Mesenchymal stem cell (in vitro differentiated cells and primary cell): ENCODE measurements at regions not wholly inside any gene's neighbourhood (a gene's known extent, or its start where the extent isn't known, plus 50 kb on each side); places are given as distances from the start of the nearest gene placed in this dataset.

ENCODE experiments used
- DNase-seq: peaks from one replicate; pipeline ENCODE4 v3.0.0-alpha.2; 2013
- H2AFZ ChIP-seq: one replicate; pipeline ENCODE4 v1.6.1; 2013; ENCODE audit warnings: low read depth, mild to moderate bottlenecking, control low read depth, inconsistent platforms, low read length, moderate library complexity
- H2AK5ac ChIP-seq: 2 replicates; pipeline ENCODE4 v1.6.1; 2013; ENCODE audit warnings: low read length, moderate library complexity, mild to moderate bottlenecking, inconsistent platforms; ENCODE audit not compliant: severe bottlenecking
- H2BK120ac ChIP-seq: one replicate; pipeline ENCODE4 v1.6.1; 2013; ENCODE audit warnings: low read depth, mild to moderate bottlenecking, inconsistent platforms, low read length, moderate library complexity
- H2BK12ac ChIP-seq, 2 experiments: one replicate each; pipeline ENCODE4 v1.6.1; 2013; ENCODE audit warnings: inconsistent platforms in 2 of 2, low read length in 2 of 2, mild to moderate bottlenecking in 2 of 2, moderate library complexity in 2 of 2, control low read depth in 1 of 2
- H2BK15ac ChIP-seq: one replicate; pipeline ENCODE4 v1.6.1; 2013; ENCODE audit warnings: mild to moderate bottlenecking, low read depth, inconsistent platforms; ENCODE audit not compliant: poor library complexity, severe bottlenecking
- H2BK5ac ChIP-seq: 2 replicates; pipeline ENCODE4 v1.6.1; 2013; ENCODE audit warnings: low read depth, mild to moderate bottlenecking, low read length, control low read depth, inconsistent platforms; ENCODE audit not compliant: poor library complexity, severe bottlenecking
- H3K14ac ChIP-seq, 2 experiments: one replicate each; pipeline ENCODE4 v1.6.1; 2013; ENCODE audit warnings: inconsistent platforms in 2 of 2, low read length in 2 of 2, control low read depth in 1 of 2, mild to moderate bottlenecking in 1 of 2, moderate library complexity in 1 of 2
- H3K18ac ChIP-seq, 2 experiments: one replicate each; pipeline ENCODE4 v1.6.1; 2013; ENCODE audit warnings: inconsistent platforms in 2 of 2, low read length in 2 of 2, control low read depth in 1 of 2, low read depth in 1 of 2, mild to moderate bottlenecking in 1 of 2
- H3K23ac ChIP-seq, 2 experiments: one replicate each; pipeline ENCODE4 v1.6.1; 2013; ENCODE audit warnings: inconsistent platforms in 2 of 2, low read length in 2 of 2, mild to moderate bottlenecking in 2 of 2, moderate library complexity in 2 of 2, control low read depth in 1 of 2
- H3K27ac ChIP-seq: 2 replicates; pipeline ENCODE4 v1.5.1; 2013; ENCODE audit warnings: mild to moderate bottlenecking, moderate library complexity, low read length, control low read depth, inconsistent platforms; ENCODE audit not compliant: poor library complexity, severe bottlenecking
- H3K27me3 ChIP-seq, 2 experiments: 2 replicates each; pipeline versions ENCODE4 v1.6.1 to v1.7.0; 2013; ENCODE audit warnings: low read length in 2 of 2, mild to moderate bottlenecking in 2 of 2, moderate library complexity in 2 of 2, control low read depth in 1 of 2, inconsistent platforms in 1 of 2; ENCODE audit not compliant: control insufficient read depth in 1 of 2, insufficient read depth in 1 of 2
- H3K36me3 ChIP-seq, 2 experiments: 2 replicates each; pipeline versions ENCODE4 v1.6.1 to v1.7.0; 2013; ENCODE audit warnings: low read length in 2 of 2, control low read depth in 1 of 2, inconsistent platforms in 1 of 2, low read depth in 1 of 2, mild to moderate bottlenecking in 1 of 2; ENCODE audit not compliant: insufficient read depth in 2 of 2, control insufficient read depth in 1 of 2
- H3K4ac ChIP-seq, 2 experiments: one replicate each; pipeline ENCODE4 v1.6.1; 2013; ENCODE audit warnings: inconsistent platforms in 2 of 2, low read length in 2 of 2, mild to moderate bottlenecking in 2 of 2, moderate library complexity in 2 of 2, control low read depth in 1 of 2, low read depth in 1 of 2
- H3K4me1 ChIP-seq: 2 replicates; pipeline ENCODE4 v1.6.1; 2013; ENCODE audit warnings: low read depth, low read length, control low read depth; ENCODE audit not compliant: control insufficient read depth, insufficient read depth
- H3K4me2 ChIP-seq: 2 replicates; pipeline ENCODE4 v1.6.1; 2013; ENCODE audit warnings: low read length, mild to moderate bottlenecking, inconsistent platforms; ENCODE audit not compliant: poor library complexity, severe bottlenecking
- H3K4me3 ChIP-seq, 2 experiments: 2 replicates each; pipeline versions ENCODE4 v1.5.1 to v1.7.0; 2013; ENCODE audit warnings: low read length in 2 of 2, mild to moderate bottlenecking in 2 of 2, control low read depth in 1 of 2, low read depth in 1 of 2; ENCODE audit not compliant: insufficient read depth in 1 of 2
- H3K79me1 ChIP-seq: replicated peaks from 2 replicates; pipeline ENCODE4 v1.6.1; 2013; ENCODE audit warnings: mild to moderate bottlenecking, control low read depth, low read length, inconsistent platforms; ENCODE audit not compliant: poor library complexity, severe bottlenecking
- H3K9ac ChIP-seq: 2 replicates; pipeline ENCODE4 v1.7.0; 2013; ENCODE audit warnings: mild to moderate bottlenecking, low read length, moderate library complexity
- H3K9me3 ChIP-seq: 2 replicates; pipeline ENCODE4 v1.7.0; 2013; ENCODE audit warnings: mild to moderate bottlenecking, low read length; ENCODE audit not compliant: control insufficient read depth
- H4K8ac ChIP-seq: one replicate; pipeline ENCODE4 v1.6.1; 2013; ENCODE audit warnings: inconsistent platforms, mild to moderate bottlenecking, low read length, moderate library complexity
- H4K91ac ChIP-seq: one replicate; pipeline ENCODE4 v1.6.1; 2013; ENCODE audit warnings: mild to moderate bottlenecking, low read length, inconsistent platforms
- WGBS: methylation state at CpG from one replicate; pipeline ENCODE4 v1.1.7; 2013; ENCODE audit warnings: mixed read lengths; 5-methylcytosine and 5-hydroxymethylcytosine counted together

DNA sequence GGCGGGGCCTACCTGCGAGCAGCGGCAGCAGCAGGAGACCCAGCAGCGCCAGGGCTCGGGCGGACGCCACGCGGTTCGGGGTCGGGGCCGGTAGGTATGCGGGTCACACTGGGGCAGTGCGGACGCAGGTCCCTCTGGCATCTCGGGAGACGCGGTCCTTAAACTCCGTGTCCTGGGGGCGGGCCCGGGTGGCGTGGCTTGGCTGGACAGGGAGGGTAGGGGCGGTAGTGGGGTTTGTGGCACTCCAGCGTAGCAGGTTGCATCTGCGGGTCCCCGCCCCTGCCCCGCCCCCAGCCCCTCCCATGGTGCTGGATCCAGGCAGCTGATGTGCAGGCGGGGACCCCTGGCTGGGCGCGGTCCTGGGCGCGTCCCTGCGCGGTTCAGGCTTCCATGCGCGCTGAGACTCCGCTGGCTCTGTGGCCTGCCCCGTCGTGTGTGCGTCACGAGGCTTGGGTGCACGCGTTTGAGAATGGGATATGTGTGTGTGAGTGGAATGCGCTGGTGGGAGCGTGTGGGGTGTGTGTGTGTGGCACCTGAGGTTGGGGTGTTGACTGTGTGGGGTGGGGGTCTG, 96.1 kb downstream of the WTIP start:
- H3K9ac ChIP-seq = no peak overlapping the region
- 89% methylated on average over 44 of the region's 45 CpGs for WGBS

DNA sequence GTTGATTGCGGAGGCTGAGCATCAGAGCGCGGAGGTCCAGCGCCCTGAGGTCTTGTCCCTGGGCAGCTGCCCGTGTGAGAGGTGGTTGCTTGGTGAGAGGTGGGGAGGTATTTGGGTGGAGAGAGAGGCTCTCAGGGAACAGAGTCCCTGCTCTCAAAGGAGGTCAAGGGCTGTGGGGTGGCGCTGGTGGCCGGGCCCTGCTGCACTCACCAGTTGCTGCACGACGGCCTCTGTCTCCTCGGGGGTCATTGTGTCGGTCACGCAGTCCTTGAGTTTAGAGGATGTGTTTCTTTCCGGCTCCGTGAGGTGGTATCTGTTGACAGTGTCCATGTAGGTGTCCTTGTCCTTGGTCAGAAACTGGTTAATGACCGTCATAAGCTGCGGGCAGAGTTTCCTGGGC, 95.5 kb downstream of the WTIP start:
- no peak overlapping the region for H2BK15ac ChIP-seq
- no peak overlapping the region for H3K9ac ChIP-seq
- no peak overlapping the region for H2BK5ac ChIP-seq
- H3K9me3 ChIP-seq = peaks cover 3% of the 10 kb centered on the region
- H2AK5ac ChIP-seq = no peak overlapping the region
- no peak overlapping the region for H3K4ac ChIP-seq
- no peak overlapping the region for H3K4me2 ChIP-seq
- H4K8ac ChIP-seq = no peak overlapping the region
- DNase-seq = no peak
- peaks cover 0 to 3% of the 10 kb centered on the region in 2 experiments for H3K27me3 ChIP-seq
- no peak overlapping the region for H4K91ac ChIP-seq
- no peak overlapping the region for H2BK120ac ChIP-seq
- no peaks in the 10 kb centered on the region for H3K4me1 ChIP-seq
- WGBS = 90% methylated on average over 16 of the region's 16 CpGs
- no peak overlapping the region for H2BK12ac ChIP-seq
- H3K27ac ChIP-seq = no peak overlapping the region
- no peaks in the 10 kb centered on the region for H3K79me1 ChIP-seq
- H3K14ac ChIP-seq = no peak overlapping the region
- H3K4me3 ChIP-seq = no peak overlapping the region
- no peak overlapping the region for H2AFZ ChIP-seq
- no peak overlapping the region for H3K23ac ChIP-seq
- no peak overlapping the region for H3K18ac ChIP-seq
- no peaks in the 10 kb centered on the region for H3K36me3 ChIP-seq

More for the DNA sequence above, 96.1 kb downstream of the WTIP start:
- H3K27ac ChIP-seq = no peak overlapping the region
- no peak overlapping the region for H3K4me2 ChIP-seq
- H4K91ac ChIP-seq = no peak overlapping the region
- no peak overlapping the region for H2BK12ac ChIP-seq
- no peak overlapping the region for H4K8ac ChIP-seq
- no peak overlapping the region for H2AFZ ChIP-seq
- no peaks in the 10 kb centered on the region for H3K36me3 ChIP-seq
- H3K14ac ChIP-seq = no peak overlapping the region
- no peak for DNase-seq
- H3K4me3 ChIP-seq = no peak overlapping the region
- no peak overlapping the region for H3K4ac ChIP-seq
- H2BK15ac ChIP-seq = no peak overlapping the region
- no peak overlapping the region for H3K23ac ChIP-seq
- H3K9me3 ChIP-seq = no peaks in the 10 kb centered on the region
- no peak overlapping the region for H2BK120ac ChIP-seq
- peaks cover 0 to 3% of the 10 kb centered on the region in 2 experiments for H3K27me3 ChIP-seq
- no peaks in the 10 kb centered on the region for H3K4me1 ChIP-seq
- no peak overlapping the region for H2BK5ac ChIP-seq
- no peak overlapping the region for H2AK5ac ChIP-seq
- H3K79me1 ChIP-seq = no peaks in the 10 kb centered on the region
- no peak overlapping the region for H3K18ac ChIP-seq

DNA sequence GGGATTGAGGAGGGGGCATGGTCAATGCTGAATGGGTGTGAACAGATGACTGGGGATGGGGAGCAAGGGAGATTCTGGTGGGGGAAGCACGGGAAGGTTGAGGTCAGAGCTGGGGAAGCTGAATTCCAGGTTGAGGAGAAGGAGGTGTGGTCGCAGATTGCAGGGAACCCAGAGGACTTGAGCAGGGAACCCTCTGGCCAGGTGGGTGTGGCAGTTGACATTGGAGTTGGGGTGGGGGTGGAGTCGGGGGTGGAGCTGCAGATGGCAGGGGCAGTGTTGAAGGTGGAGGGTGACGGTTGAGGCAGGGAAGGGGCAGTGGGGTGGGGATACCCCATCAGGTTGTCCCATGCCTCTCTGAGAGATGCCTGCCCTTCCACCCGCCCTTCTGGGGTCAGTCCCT, 94.7 kb downstream of the WTIP start:
- Histone ChIP-seq H3K4me3 (no peak overlapping the region), H4K8ac (no peak overlapping the region), H3K4me1 (no peaks in the 10 kb centered on the region), H2BK5ac (no peak overlapping the region), H2BK12ac (no peak overlapping the region), H3K27me3 (peaks cover 0 to 3% of the 10 kb centered on the region in 2 experiments), H3K4ac (no peak overlapping the region), H3K9me3 (peaks cover 6% of the 10 kb centered on the region), H3K9ac (no peak overlapping the region), H2AFZ (no peak overlapping the region), H3K23ac (no peak overlapping the region), H3K79me1 (no peaks in the 10 kb centered on the region), H2AK5ac (no peak overlapping the region), H3K14ac (no peak overlapping the region), H4K91ac (no peak overlapping the region), H2BK120ac (no peak overlapping the region), H3K4me2 (no peak overlapping the region), H3K27ac (no peak overlapping the region), H3K36me3 (no peaks in the 10 kb centered on the region), H2BK15ac (no peak overlapping the region), H3K18ac (no peak overlapping the region)
- no peak for DNase-seq
- WGBS = 67% methylated on average over 3 of the region's 5 CpGs

DNA sequence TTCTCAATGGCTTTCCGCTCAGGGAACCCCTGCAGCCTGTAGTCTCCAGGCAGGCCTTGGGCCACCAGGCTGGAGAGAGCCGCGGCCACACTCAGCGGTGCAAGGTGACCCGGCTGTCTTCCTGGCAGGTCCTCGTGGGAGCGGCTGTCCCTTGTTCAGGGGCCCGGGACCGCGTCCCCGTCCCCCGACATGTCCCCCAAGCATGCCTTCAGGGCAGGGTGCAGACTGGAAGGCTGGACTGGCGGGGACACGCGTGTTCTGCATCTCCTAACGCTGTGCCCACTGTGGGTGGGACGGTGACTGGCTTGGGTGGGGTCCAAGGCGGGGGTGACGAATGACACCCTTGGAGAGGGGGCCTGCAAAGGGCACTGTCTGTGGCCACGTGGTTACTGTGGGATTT, 93.6 kb downstream of the WTIP start:
- no peak overlapping the region for H3K4me2 ChIP-seq
- no peak overlapping the region for H3K4ac ChIP-seq
- H3K9ac ChIP-seq = no peak overlapping the region
- H3K14ac ChIP-seq = no peak overlapping the region
- H3K27ac ChIP-seq = no peak overlapping the region
- H3K9me3 ChIP-seq = peaks cover 13% of the 10 kb centered on the region
- no peaks in the 10 kb centered on the region for H3K4me1 ChIP-seq
- no peak overlapping the region for H4K91ac ChIP-seq
- H3K27me3 ChIP-seq = peaks cover 0 to 3% of the 10 kb centered on the region in 2 experiments
- WGBS = 82% methylated on average over 20 of the region's 20 CpGs
- no peak overlapping the region for H3K4me3 ChIP-seq
- H3K36me3 ChIP-seq = no peaks in the 10 kb centered on the region
- H3K18ac ChIP-seq = no peak overlapping the region
- no peak overlapping the region for H3K23ac ChIP-seq
- no peaks in the 10 kb centered on the region for H3K79me1 ChIP-seq
- H4K8ac ChIP-seq = no peak overlapping the region
- no peak overlapping the region for H2BK15ac ChIP-seq
- H2BK120ac ChIP-seq = no peak overlapping the region
- H2BK5ac ChIP-seq = no peak overlapping the region
- DNase-seq = no peak
- H2AFZ ChIP-seq = no peak overlapping the region
- H2AK5ac ChIP-seq = no peak overlapping the region
- H2BK12ac ChIP-seq = no peak overlapping the region
